ENCODE measurements at regions not wholly inside any gene's neighbourhood (a gene's known extent, or its start where the extent isn't known, plus 50 kb on each side); places are given as distances from the start of the nearest gene placed in this dataset.

DNA sequence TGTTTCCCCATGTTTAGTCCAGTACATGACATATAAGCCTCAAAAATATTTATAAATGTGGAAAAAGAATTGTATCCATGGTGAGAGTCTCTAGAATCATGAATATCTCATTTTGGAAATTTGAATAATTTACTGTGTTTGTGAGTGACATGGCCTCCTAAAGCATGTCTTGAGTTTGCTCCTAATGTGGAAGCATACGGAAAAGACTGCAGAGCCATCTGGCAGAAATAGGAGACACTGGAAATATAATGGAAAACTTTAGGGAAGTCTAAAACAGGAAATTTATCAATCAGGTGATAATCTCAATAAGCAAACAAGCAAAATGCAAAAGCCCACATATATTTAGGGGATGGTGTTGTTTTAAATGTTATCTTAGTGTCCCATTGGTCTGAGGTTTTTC, 465.0 kb downstream of the TDRD3 start:
- intact Hi-C loops (cut with micrococcal nuclease): no loop called here
- no peak overlapping the region for H2AFZ ChIP-seq (ENCODE audit: insufficient read depth, low read depth, low read length, poor library complexity, severe bottlenecking)
- no peaks in the 10 kb centered on the region for H4K20me1 ChIP-seq (ENCODE audit: insufficient read depth, low read length)
- no peaks in the 10 kb centered on the region for H3K36me3 ChIP-seq (replicated peaks in 1 of 2; ENCODE audit: control insufficient read depth in 1 of 2, insufficient read depth in 2 of 2, low read length in 2 of 2)
- no CpG with 5 or more reads among the region's 1 CpG for WGBS (ENCODE audit: insufficient coverage)
- H3K4me1 Mint-ChIP-seq: no peaks in the 10 kb centered on the region
- no peaks in the 10 kb centered on the region for H3K27me3 ChIP-seq (ENCODE audit: control insufficient read depth in 2 of 2, insufficient read depth in 2 of 2, low read length in 2 of 2)
- H3K27ac ChIP-seq (ENCODE audit: low read depth in 1 of 2, low read length in 2 of 2): no peak overlapping the region
- no peak overlapping the region for H3K4me2 ChIP-seq (replicated peaks; ENCODE audit: extremely low read depth, low read length, poor library complexity, severe bottlenecking)
- no peak overlapping the region for H3K4me3 ChIP-seq (replicated peaks in 1 of 3; ENCODE audit: low read depth in 2 of 3, low read length in 3 of 3)
- peaks cover 2 to 19% (median 6%) of the 10 kb centered on the region in 7 donors for H3K9me3 Mint-ChIP-seq
- no peaks in the 10 kb centered on the region for H3K36me3 Mint-ChIP-seq
- H3K27me3 Mint-ChIP-seq (ENCODE audit: low read depth in 3 of 3): no peaks in the 10 kb centered on the region
- H3K9me3 ChIP-seq (replicated peaks in 1 of 2; ENCODE audit: control insufficient read depth in 1 of 2, insufficient read depth in 1 of 2, low read length in 2 of 2): peaks cover 4 to 16% of the 10 kb centered on the region in 2 donors
- no peaks in the 10 kb centered on the region for H3K79me2 ChIP-seq (ENCODE audit: insufficient read depth, low read length)
- no peak overlapping the region for H3K4me3 Mint-ChIP-seq
- TF ChIP-seq, protein P1, sequence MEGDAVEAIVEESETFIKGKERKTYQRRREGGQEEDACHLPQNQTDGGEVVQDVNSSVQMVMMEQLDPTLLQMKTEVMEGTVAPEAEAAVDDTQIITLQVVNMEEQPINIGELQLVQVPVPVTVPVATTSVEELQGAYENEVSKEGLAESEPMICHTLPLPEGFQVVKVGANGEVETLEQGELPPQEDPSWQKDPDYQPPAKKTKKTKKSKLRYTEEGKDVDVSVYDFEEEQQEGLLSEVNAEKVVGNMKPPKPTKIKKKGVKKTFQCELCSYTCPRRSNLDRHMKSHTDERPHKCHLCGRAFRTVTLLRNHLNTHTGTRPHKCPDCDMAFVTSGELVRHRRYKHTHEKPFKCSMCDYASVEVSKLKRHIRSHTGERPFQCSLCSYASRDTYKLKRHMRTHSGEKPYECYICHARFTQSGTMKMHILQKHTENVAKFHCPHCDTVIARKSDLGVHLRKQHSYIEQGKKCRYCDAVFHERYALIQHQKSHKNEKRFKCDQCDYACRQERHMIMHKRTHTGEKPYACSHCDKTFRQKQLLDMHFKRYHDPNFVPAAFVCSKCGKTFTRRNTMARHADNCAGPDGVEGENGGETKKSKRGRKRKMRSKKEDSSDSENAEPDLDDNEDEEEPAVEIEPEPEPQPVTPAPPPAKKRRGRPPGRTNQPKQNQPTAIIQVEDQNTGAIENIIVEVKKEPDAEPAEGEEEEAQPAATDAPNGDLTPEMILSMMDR (IDR thresholded peaks at IDR 0.05): no peak
- no peak overlapping the region for H3K27ac Mint-ChIP-seq
- no peak overlapping the region for H3K9ac ChIP-seq (ENCODE audit: insufficient read depth, low read length, poor library complexity, severe bottlenecking)
- no peaks in the 10 kb centered on the region for H3K4me1 ChIP-seq (ENCODE audit: control insufficient read depth in 1 of 2, insufficient read depth in 2 of 2, low read length in 2 of 2)
- no peak for DNase-seq

DNA sequence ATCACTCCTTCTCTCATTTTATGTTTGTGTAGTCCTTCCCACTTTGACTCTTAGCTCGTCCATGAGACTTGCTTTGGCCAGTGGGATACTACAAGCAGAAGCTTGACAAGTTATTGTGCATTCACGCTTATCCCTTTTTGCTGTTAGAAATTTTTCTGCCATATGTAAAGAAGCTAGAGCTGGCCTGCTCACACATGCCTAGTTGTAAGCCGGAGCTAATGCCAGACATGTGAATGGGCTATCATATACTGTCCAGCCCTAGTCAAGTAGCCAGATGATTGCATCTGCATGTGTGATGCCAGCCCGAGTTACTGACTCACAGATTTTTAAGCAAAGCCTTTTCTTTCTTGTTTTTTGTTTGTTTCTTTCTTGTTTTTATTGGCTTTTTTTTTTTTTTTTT, 460.7 kb downstream of the TDRD3 start:
- no peaks in the 10 kb centered on the region for H4K20me1 ChIP-seq (ENCODE audit: insufficient read depth, low read length)
- no peak overlapping the region for H3K27ac ChIP-seq (ENCODE audit: low read depth in 1 of 2, low read length in 2 of 2)
- intact Hi-C loops (cut with micrococcal nuclease): no loop called here
- no peaks in the 10 kb centered on the region for H3K36me3 Mint-ChIP-seq
- H3K4me2 ChIP-seq (replicated peaks; ENCODE audit: extremely low read depth, low read length, poor library complexity, severe bottlenecking): no peak overlapping the region
- H2AFZ ChIP-seq (ENCODE audit: insufficient read depth, low read depth, low read length, poor library complexity, severe bottlenecking): no peak overlapping the region
- no peaks in the 10 kb centered on the region for H3K4me1 Mint-ChIP-seq
- peaks cover 6 to 12% of the 10 kb centered on the region in 2 donors for H3K9me3 ChIP-seq (replicated peaks in 1 of 2; ENCODE audit: control insufficient read depth in 1 of 2, insufficient read depth in 1 of 2, low read length in 2 of 2)
- no peak for DNase-seq
- H3K9me3 Mint-ChIP-seq: peaks cover 0 to 16% (median 5%) of the 10 kb centered on the region in 7 donors
- H3K27me3 ChIP-seq (ENCODE audit: control insufficient read depth in 2 of 2, insufficient read depth in 2 of 2, low read length in 2 of 2): no peaks in the 10 kb centered on the region
- no peaks in the 10 kb centered on the region for H3K4me1 ChIP-seq (ENCODE audit: control insufficient read depth in 1 of 2, insufficient read depth in 2 of 2, low read length in 2 of 2)
- H3K9ac ChIP-seq (ENCODE audit: insufficient read depth, low read length, poor library complexity, severe bottlenecking): no peak overlapping the region
- no peak overlapping the region for H3K4me3 Mint-ChIP-seq
- WGBS (ENCODE audit: insufficient coverage): 84% methylated on average over 3 of the region's 4 CpGs
- H3K27ac Mint-ChIP-seq: no peak overlapping the region
- H3K36me3 ChIP-seq (replicated peaks in 1 of 2; ENCODE audit: control insufficient read depth in 1 of 2, insufficient read depth in 2 of 2, low read length in 2 of 2): no peaks in the 10 kb centered on the region
- TF ChIP-seq, protein P1 (IDR thresholded peaks at IDR 0.05): no peak
- H3K4me3 ChIP-seq (replicated peaks in 1 of 3; ENCODE audit: low read depth in 2 of 3, low read length in 3 of 3): no peak overlapping the region
- no peaks in the 10 kb centered on the region for H3K27me3 Mint-ChIP-seq (ENCODE audit: low read depth in 3 of 3)
- H3K79me2 ChIP-seq (ENCODE audit: insufficient read depth, low read length): no peaks in the 10 kb centered on the region

Data from CD14-positive monocyte (primary cell).